ENCODE measurements at regions not wholly inside any gene's neighbourhood (a gene's known extent, or its start where the extent isn't known, plus 50 kb on each side); places are given as distances from the start of the nearest gene placed in this dataset.

DNA sequence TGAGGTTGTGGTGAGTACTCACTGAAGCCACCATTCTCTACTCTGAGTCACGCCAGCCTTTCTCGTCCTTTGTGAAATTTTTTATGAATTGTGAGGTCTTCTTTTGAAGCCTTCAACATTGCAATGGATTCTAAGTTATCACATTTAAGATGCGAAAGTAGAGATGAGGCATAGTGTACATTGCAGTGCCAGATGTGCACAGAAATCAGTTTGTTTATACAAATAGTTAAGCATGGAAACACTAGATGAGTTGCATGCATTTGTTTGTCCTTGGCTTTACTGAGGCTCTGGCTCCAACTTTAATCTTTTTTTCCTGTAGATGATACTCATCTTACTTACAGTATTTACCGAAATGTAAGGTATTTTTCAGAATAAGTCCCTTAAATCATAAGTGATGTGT, 453.7 kb upstream of the RIOK2 start:
- CTCF ChIA-PET (ENCODE audit: partially characterized antibody): no interaction called here
- Histone ChIP-seq H3K79me1 (ENCODE audit: low read depth, low read length) (no peaks in the 10 kb centered on the region), H2BK120ac (replicated peaks; ENCODE audit: low read depth, low read length) (no peak overlapping the region), H2BK12ac (ENCODE audit: low read depth, low read length) (no peak overlapping the region), H3K18ac (ENCODE audit: extremely low read depth, low read length) (no peak overlapping the region), H3K9me3 (ENCODE audit: insufficient read depth in 2 of 2, low read depth in 1 of 2, low read length in 1 of 2) (no peaks in the 10 kb centered on the region), H3K27ac (ENCODE audit: low read depth, low read length) (no peak overlapping the region), H3K23ac (ENCODE audit: insufficient read length) (no peak overlapping the region), H3K4ac (replicated peaks; ENCODE audit: insufficient read length, low read depth, low read length) (no peak overlapping the region), H3K56ac (replicated peaks; ENCODE audit: insufficient read length, low read depth, low read length) (no peak overlapping the region), H4K5ac (ENCODE audit: insufficient read length, low read depth, low read length) (no peak overlapping the region), H3K9ac (replicated peaks in 1 of 4; ENCODE audit: extremely low read depth in 1 of 4, low read depth in 3 of 4, low read length in 3 of 4) (no peak overlapping the region), H3K36me3 (ENCODE audit: control insufficient read depth in 2 of 4, insufficient read depth in 4 of 4, low read length in 3 of 4) (no peaks in the 10 kb centered on the region), H2BK5ac (ENCODE audit: low read depth, low read length) (no peak overlapping the region), H2AK5ac (ENCODE audit: low read depth, low read length) (no peak overlapping the region), H3K23me2 (ENCODE audit: low read depth, low read length) (no peaks in the 10 kb centered on the region), H2AFZ (ENCODE audit: low read length) (no peak overlapping the region), H3K14ac (ENCODE audit: insufficient read length) (no peak overlapping the region), H3K79me2 (ENCODE audit: control insufficient read depth in 1 of 2, insufficient read depth in 2 of 2, low read length in 2 of 2) (no peaks in the 10 kb centered on the region), H4K8ac (ENCODE audit: extremely low read depth, insufficient read depth, low read length) (no peak overlapping the region), H2BK20ac (ENCODE audit: low read length) (no peak overlapping the region), H4K91ac (replicated peaks; ENCODE audit: insufficient read length, low read length) (no peak overlapping the region), H4K20me1 (replicated peaks in 1 of 2; ENCODE audit: control insufficient read depth in 1 of 2, insufficient read depth in 2 of 2, low read length in 2 of 2) (no peaks in the 10 kb centered on the region), H3K4me3 (ENCODE audit: extremely low read depth in 1 of 4, insufficient read depth in 2 of 4, low read depth in 3 of 4, low read length in 4 of 4) (no peak overlapping the region), H3K27me3 (replicated peaks in 1 of 4; ENCODE audit: control insufficient read depth in 3 of 4, extremely low read depth in 1 of 4, insufficient read depth in 3 of 4, low read length in 3 of 4) (no peaks in the 10 kb centered on the region), H2BK15ac (ENCODE audit: low read length) (no peak overlapping the region), H3K4me1 (replicated peaks in 1 of 4; ENCODE audit: control insufficient read depth in 3 of 4, insufficient read depth in 4 of 4, low read length in 3 of 4) (no peaks in the 10 kb centered on the region), H3K4me2 (ENCODE audit: insufficient read depth in 1 of 2, low read depth in 2 of 2, low read length in 2 of 2) (no peak overlapping the region)
- POLR2A ChIA-PET (ENCODE audit: partially characterized antibody): no interaction called here
- no peak for FAIRE-seq
- WGBS, 2 experiments (ENCODE audit: extremely low coverage in 1 of 2, insufficient coverage in 1 of 2, insufficient read length in 1 of 2, insufficient replicate concordance in 2 of 2, low coverage in 1 of 2, low lambda C conversion rate in 2 of 2, missing lambda C conversion rate in 1 of 2): 92% methylated on average over 4 of the region's 4 CpGs; no CpG with 5 or more reads in 1 of the 2 experiments
- no peak for DNase-seq (ENCODE audit: low read depth in 1 of 2, low spot score in 2 of 2)
- TF ChIP-seq TAF7 (optimal IDR thresholded peaks at IDR 0.05; ENCODE audit: borderline replicate concordance, low read depth, low read length) (no peak), RXRA (IDR thresholded peaks at IDR 0.05; ENCODE audit: insufficient read depth, low read depth, low read length) (no peak), JUND (IDR thresholded peaks at IDR 0.05; ENCODE audit: low read length) (no peak), CREB1 (IDR thresholded peaks at IDR 0.05) (no peak), CEBPB (IDR thresholded peaks at IDR 0.05; ENCODE audit: low read depth, low read length) (no peak), ATF2 (IDR thresholded peaks at IDR 0.05; ENCODE audit: low read length) (no peak), BRCA1 (IDR thresholded peaks at IDR 0.05; ENCODE audit: low read depth, low read length) (no peak), SP1 (IDR thresholded peaks at IDR 0.05; ENCODE audit: low read depth, low read length) (no peak), ASH2L (IDR thresholded peaks at IDR 0.05; ENCODE audit: low read length) (no peak), YY1 (IDR thresholded peaks at IDR 0.05; ENCODE audit: low read depth, low read length) (no peak), KDM4A (IDR thresholded peaks at IDR 0.05; ENCODE audit: low read depth, low read length, severe bottlenecking) (no peak), MAX (IDR thresholded peaks at IDR 0.05) (no peak), SIN3A (conservative IDR thresholded peaks at IDR 0.05 in 1 of 2, IDR thresholded peaks at IDR 0.05 in 1 of 2; ENCODE audit: low read depth in 1 of 2, low read length in 2 of 2) (no peak), SUZ12 (IDR thresholded peaks at IDR 0.05; ENCODE audit: low read length) (no peak), RFX5 (IDR thresholded peaks at IDR 0.05; ENCODE audit: borderline replicate concordance, low read depth, low read length) (no peak)

Measured in H1 (cell line).